ENCODE measurements at regions not wholly inside any gene's neighbourhood (a gene's known extent, or its start where the extent isn't known, plus 50 kb on each side); places are given as distances from the start of the nearest gene placed in this dataset.

- TF ChIP-seq CTCF (IDR thresholded peaks at IDR 0.05) (no peak), FOXM1 (IDR thresholded peaks at IDR 0.05; ENCODE audit: low read depth) (no peak), EZH2phosphoT487 (IDR thresholded peaks at IDR 0.05; ENCODE audit: borderline replicate concordance, low read depth) (no peak), EP300 (IDR thresholded peaks at IDR 0.05; ENCODE audit: borderline replicate concordance in 1 of 2, low read depth in 1 of 2, low read length in 1 of 2) (no peak), JUND (IDR thresholded peaks at IDR 0.05) (no peak)
- TF ChIP-seq, protein P1, sequence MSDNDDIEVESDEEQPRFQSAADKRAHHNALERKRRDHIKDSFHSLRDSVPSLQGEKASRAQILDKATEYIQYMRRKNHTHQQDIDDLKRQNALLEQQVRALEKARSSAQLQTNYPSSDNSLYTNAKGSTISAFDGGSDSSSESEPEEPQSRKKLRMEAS (IDR thresholded peaks at IDR 0.05; ENCODE audit: low read depth), result no peak
These were observed 100.5 kb upstream of the SNX2 start for GRCh38 chr5:122674385-122674784.
